ENCODE measurements at regions not wholly inside any gene's neighbourhood (a gene's known extent, or its start where the extent isn't known, plus 50 kb on each side); places are given as distances from the start of the nearest gene placed in this dataset.
"Not testable (repeated sequence)": the region's sequence is repeated elsewhere in the genome, so short reads cannot be mapped to it uniquely, and the experiment has no call there.

DNA sequence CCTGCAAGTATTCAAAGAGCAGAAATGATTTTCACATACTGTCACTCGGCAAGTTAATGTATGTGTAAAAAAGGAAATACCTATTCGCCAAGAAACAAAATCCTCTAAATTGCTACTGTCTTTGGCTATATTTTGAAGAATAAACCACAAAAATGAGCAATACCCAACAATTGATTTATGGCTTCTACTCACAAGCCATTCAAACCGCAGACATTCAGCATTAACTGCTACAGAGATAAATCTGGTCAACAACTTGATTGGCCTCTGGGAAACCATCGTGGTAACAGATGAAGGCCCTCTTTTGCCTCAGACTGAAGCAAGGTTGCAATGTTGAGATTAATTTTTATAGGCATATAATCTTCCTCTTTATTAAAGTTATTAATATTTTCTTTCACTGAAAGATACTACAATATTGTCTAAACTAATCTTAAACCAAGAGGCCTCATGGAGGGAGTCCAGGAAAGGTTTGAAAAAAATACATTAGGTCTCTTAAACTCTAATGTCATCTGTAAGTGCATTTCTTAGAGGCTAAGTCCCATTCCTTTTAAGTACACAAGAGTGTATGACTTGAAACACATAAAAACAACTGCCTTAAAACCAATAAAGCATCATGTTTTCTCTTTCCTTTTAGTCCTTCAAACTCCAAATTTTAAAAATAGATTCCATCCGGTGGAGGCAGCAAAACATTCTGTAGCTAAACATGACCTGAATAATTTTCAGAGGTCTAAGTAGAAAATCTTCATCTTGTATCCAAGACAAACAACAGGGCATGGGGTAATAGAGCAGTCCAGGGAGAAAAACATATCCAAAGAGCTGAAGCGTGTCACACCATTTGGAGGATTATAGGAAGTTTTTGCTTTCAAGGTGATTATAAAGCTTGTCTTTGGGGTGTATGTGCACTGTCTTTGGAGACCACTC is 162.4 kb upstream of the TGFBR2 start:
- DNase-seq = no peak

DNA sequence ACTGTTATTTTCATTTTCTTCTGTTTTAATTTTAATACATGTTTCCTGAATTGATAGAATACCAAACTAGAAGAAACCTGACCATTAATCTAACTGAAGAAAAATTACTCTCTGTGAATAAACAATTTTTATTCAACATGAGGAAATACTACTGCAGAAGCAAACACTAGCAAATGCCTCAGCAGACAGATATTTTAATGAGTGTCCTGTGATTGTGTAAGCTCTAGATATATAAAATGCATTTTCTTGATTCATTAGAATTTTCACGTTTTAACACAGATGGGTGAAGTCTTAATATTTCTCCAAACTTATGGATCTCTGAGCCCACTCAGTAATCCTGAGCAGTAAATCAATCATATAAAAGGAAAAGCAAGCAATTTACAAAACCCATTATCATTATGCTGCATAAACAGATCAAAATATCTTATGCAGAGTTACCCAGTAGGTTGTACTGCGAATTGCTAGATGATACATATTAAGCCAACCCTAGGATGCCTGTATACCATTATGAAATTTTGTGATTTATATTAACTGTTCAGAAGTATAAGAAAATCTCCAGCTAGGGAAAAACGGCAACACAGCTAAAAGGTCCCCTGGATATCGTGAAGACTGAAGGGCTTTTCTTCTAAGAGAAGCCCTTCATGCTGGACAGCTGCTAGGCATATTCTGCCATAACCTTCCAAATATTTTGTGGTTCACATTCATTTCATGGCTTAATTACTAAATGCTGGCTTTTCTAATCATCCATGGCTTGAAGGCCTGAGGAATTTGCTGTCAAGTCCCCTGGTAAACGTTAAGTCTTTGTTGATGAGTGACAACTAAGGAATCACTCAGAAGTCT is 157.7 kb upstream of the TGFBR2 start:
- peak; percentile 76 for DNase-seq

DNA sequence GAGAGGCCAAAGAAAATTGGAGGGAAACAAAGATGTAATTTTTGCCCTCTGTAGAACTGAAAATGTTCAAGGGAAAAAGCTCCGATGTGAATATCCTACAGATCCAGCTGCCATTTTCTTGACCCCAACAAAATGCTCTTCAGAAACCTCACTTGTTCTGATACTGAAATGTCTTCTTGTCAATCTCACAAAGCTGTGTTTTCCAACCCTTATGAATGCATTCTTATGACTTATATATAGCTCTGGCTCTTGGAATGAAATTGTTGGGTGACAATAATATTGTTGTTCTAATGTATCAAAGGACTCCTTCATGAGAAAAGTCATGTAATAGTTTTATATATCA is 157.1 kb upstream of the TGFBR2 start:
- DNase-seq = no peak

DNA sequence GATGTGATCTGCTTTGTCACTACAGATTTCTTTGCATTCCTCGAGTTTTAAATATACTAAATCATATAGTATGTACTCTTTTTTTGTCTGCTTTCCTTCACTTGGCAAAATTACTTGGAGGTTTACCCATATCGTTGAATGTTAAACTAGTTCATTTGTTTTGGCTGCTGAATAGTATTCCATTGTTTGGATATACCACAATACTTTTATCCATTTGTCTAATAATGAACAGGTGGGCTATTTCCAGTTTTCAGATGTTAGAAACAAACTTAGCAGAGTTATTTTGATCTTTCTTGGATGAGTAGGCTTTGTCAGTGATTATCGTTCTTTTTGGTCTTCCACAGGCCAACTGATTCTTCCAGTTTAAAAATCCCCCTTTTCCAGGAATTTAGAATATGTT is 154.0 kb upstream of the TGFBR2 start:
- DNase-seq = no peak

DNA sequence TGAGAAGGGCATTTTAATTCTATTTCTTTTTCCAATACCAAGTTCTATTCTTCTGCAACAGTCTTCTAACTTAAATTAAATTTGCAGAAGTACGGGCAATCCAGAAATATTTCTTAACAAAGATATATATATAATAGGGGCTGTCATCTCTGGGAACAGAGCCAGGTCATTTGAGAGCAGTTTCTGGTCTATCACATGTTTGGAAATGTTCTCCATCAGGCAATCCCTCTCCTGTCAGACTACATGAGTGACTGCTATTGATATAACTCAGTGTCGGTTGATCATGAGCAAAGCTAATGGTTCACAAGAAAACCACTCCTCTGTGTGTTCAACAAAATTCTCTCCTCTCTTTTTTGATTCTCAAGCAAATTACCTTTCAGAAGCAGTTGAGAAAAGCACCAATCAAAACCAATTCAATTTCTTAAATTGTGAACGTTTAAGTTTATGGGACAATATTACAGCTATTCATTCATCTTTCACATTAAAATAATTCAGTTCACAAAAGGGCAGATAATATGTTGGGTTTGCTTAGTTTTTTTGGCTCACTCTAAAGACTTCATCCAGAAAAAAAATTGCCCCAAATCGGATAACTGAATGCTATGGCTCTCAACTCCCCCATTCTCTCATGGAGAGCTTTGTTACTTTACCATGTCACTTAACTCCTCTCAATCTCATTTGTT is 152.9 kb upstream of the TGFBR2 start:
- peak; percentile 48 for DNase-seq

DNA sequence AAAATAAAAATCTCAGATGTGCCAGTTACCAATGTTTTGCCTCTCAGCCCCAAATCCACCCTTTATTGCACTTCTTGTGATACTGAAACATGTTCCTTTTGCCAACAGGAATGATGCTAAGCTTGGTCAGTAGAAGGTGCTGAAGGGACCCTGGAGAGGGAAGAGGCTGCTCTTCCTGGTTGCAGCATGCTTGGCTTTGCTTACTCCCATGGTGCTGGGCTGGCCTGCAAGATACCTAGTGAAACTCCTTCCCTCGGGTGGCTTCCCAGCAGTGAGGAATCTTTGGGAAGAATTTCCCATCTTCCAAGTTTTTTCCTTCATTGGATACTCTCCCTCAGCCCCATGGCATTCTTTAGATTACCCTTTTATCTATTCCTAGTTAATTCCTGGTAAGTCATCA is 151.8 kb upstream of the TGFBR2 start:
- no peak for DNase-seq

DNA sequence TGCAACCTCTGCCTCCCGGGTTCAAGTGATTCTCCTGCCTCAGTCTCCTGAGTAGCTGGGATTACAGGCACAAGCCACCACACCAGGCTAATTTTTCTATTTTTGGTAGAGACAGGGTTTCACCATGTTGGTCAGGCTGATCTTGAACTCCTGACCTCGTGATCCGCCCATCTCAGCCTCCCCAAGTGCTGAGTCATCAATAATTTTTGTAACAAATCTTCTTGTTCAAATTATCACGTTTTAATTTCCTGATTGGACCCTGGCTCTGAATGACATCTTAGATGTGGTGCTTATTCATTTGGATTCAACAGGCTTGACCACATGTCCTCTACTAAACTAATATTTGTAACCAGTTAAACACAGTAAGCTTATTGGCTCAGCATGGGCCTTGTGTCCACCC is 151.3 kb upstream of the TGFBR2 start:
- not testable (repeated sequence) for DNase-seq

DNA sequence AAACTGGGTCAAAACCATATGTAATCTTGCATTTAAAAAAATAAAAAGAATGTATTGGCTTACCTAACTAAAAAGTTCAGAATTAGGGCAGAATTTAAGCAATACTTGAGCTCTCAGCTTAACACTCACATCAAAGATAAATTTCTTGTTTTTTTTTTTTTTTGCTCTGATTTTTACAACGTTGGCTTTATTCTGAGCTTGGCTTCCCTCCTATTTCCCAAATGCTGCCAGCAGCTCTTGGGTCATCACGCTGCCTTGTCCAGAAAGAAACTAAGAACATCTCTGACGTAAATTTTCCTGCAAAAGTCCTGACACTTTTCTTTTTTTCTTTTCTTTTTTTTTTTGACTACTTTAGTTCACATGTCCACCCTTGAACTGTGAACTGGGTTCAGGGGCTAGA is 150.6 kb upstream of the TGFBR2 start:
- DNase-seq = no peak

DNA sequence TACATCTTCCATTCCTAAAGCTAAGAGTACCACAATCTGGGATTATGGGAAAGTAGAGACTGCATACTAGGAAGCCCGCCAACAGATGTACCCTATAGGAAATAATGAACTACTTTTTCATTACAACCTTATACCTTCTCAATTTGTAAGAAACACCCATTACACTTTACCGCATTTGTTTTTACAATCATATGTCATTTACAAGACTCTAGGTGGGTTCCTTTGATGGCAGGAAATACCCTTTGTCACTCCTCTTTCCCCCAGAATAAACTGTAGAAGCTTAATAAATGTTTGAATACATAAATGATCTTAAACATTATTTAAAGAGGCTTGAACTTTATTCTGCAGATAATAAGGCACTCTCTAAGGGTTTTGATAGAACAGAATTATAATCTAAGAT is 150.1 kb upstream of the TGFBR2 start:
- no peak for DNase-seq

DNA sequence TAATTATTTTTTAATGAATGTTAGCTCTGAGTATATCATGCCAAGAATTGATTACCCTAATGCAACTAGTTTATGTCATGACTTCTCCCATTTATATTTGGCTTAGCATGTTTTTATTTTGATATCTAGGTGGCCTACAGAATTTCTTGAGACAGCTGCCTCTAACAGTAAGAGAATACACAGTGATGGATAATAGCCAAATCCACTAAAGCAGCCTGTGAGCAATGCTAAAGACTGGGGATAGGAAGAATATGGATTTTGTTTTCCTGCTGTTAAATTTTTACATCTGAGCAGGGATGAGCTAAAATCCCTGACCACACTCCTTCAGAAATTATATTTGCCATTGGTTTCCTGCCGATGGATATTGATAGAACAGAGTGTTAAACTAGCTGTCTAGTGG is 149.3 kb upstream of the TGFBR2 start:
- DNase-seq = no peak

DNA sequence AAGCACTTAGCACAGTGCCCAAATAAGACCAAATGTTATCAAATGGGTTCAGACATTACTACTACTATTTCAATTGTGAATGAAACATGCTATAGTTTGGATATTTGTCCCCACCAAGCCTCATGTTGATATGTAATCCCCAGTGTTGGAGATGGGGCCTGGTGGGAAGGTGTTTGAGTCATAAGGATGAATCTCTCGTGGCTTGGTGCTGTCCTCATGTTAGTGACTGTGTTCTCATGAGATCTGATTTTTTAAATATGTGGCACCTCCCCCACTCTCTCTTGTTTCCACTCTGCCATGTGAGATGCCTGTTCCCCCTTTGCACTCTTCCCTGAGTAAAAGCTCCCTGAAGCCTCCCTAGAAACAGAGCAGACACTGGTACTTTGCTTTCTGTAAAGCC is 148.7 kb upstream of the TGFBR2 start:
- no peak for DNase-seq

DNA sequence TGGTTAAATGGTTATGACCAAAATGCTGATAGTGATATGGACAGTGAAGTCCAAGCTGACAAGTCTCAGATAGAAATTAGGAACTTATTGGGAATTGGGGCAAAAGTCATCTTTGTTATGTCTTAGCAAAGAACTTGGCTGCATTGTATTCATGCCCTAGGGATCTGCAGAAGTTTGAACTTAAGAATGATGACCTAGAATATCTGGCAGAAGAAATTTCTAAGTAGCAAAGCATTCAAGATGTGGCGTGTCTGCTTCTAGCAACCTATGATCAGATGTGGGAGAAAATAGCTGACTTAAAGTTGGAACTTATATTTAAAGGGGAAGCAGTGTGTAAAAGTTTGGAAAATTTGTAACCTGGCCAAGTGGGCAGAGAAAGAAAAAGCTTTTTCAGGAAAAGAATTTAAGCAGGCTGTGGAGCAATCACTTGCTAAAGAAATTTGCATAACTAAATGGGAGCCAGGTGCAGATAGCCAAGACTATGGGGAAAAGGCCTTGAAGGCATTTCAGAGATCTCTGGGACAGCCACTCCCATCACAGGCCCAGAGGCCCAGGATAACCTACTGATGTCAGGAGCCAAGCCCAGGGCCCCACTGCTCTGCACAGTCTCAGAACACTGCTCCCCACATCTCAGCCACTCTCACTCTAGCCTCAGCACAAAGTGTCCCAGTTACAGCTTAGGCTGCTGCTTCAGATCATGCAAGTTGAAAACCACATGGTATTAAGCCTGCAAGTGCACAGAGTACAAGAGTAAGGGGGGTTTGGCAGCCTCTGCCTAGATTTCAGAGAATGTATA is 147.8 kb upstream of the TGFBR2 start:
- DNase-seq = no peak

DNA sequence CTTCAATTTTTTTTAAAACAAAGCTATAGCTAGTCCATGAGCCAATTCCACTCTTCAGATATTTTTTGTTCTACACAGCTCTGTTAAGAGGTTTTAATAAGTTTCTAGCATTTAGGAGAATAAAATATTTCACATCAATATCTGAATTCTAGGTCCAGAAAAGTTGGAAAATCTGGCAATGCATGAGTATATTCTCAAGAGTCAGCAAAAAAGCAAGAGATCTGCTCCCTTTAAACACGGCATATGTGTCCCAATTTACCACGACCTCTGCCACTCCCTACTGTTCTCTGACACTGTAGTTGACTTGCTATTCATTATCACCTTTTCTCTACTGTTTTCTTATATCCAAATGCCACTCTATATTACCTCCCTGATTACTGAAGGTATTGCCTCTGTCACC is 145.1 kb upstream of the TGFBR2 start:
- no peak for DNase-seq

DNA sequence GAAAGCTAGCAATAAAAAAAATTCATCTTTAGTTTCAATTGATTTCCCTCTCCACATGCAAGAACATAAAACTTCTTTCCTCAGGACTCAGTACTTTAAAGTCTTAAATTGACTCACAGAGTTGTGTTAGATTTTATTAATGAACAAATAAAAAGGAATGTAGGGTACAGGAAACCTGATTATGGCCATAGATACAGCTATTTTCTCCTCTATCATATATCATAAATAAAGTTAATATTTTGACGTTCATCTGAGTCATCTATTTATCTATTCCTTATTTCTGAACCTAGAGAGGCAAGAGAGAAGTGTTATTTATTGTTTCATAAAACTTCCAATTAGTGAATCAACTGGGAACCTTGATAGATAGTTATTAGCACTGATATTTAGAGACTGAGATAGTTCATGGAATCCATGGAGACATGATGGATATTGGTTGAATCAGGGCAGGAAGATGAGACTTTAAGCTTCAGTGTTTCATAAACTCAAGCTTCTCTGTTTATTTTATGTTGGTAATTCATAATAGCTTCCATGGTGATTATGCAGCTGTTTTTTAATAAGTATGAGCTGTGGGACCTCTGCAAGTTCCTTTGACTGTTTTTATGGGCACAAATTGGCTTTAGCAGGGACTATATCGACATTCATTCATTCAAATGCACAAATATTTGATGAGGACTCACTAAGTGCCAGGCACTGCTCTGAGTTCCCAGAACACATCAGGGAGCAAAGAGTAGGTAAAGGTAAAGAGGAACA is 143.5 kb upstream of the TGFBR2 start:
- no peak for DNase-seq

DNA sequence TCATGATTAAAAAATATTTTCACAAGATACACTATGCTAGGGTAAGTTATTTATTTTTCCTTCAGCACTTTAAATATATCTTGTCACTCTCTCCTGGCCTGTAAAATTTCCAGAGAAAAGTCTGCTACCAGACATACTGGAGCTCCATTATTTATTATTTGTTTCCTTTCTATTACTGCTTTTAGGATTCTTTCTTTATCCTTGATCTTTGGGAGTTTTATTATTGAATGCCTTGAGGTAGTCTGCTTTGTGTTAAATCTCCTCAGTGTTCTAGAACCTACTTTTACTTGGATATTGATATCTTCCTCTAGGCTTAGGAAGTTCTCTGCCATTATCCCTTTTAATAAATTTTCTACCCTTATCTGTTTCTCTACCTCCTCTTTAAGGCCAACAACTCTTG is 142.0 kb upstream of the TGFBR2 start:
- no peak for DNase-seq

DNA sequence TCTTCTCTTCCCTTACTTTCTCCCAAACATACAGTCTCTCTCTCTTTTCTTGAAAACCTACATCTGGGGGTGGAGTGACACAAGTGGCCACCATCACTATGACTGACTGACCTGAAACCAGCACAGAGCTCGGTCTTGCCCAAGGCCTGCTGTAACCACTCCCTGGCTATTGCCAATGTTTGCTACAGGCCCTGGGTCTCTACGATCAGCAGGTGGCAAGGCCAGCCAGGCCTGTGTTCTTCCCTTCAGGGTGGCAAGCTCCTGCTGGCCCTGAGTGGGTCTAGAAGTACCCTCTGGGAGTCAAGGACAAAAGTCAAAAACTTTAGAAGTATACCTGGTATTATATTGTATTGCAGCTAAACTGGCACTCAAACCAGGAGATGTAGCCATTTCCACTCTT is 140.9 kb upstream of the TGFBR2 start:
- no peak for DNase-seq

DNA sequence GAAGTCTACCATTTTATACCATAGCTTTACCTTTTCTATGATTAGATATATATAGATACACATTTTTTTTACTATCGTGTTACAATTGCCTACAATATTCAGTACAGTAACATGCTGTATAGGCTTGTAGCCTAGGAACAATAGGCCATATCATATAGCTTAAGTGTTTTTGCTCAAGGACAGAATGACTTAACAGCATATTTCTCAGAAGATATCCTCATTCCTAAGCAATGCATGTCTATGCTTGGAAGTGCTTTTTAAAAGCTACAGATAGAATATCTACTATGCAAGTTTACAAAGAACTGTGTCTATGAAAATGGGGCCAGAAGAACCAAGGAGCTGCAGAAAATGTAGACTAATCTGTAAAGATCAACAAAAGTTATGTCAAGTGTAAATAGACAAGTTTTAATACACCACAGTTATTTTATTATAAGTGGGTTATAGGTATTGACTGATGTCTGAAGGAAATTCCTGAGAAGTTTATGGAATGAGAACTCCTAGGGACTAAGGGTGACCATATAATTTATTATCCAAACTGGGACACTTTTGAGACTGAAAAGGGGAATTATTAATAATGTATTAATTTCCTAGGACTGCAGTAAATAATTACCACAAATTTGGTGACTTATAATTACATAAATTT is 138.7 kb upstream of the TGFBR2 start:
- DNase-seq = no peak

DNA sequence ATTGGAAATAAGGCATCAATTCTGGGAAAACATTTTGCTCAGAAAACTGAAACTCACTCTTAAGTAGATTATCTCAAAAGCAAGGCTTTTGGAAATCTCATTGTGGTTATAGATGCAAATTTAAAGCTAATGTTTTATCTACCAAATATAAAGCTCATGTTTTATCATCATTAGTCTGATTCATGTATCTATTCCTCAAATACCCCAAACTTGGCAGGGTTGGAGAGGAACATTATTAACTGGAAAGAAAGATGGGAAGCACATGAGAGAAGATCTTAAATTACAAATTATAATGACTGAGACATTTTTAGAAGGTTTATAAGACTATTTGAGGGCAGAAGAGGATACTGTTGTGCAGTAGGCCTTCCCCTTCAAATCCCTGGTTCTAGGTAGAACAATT is 137.3 kb upstream of the TGFBR2 start:
- DNase-seq = no peak

DNA sequence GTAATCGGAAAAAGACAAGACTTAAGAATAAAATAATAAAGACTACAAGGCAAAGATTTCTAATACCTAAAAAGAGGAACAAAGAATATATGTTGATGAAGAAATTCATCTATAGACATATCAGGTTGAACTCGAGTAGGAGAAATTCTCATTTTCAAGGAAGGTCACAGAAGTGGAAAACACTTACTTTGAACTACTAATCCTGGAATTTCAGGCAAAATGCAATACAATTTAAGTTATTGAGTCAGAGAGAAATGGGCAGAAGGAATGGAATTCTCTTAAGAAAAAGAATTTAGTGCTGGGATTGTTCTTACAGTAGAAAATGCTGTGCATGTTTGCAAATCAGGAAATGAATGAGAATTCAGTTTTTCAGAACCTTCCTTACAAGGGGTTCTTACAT is 135.9 kb upstream of the TGFBR2 start:
- DNase-seq = no peak

DNA sequence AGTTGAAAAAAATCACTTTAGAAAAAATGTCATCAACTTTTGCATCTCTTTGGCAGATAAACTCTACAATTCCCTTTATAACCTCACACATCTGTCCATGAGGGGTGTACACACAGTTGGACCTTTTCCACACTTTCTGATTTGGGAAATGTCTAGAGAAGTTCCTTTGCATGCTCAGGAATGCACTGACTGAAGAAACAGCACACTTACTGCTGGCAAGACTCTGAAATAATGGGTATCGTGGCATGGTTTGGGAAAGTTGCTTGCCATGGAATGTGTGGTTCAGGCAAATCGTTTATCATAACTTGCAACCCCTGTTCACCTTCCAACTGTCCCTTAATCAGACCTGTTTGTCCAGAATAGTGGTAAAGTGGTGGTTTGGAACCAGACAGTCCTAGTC is 135.3 kb upstream of the TGFBR2 start:
- no peak for DNase-seq

Measured in tongue (tissue), 1 donor.